NCI-H2196 treated with DMSO at 0.1 percent for 48 hours (cell line): ENCODE measurements at regions not wholly inside any gene's neighbourhood (a gene's known extent, or its start where the extent isn't known, plus 50 kb on each side); places are given as distances from the start of the nearest gene placed in this dataset.
"Not testable (repeated sequence)": the region's sequence is repeated elsewhere in the genome, so short reads cannot be mapped to it uniquely, and the experiment has no call there.

Experiments
- DNase-seq: peaks from one replicate; lab custom pipeline; 2025; ENCODE audit not compliant: unreplicated experiment; lab: John Stamatoyannopoulos, UW

- no peak for DNase-seq
Observed at GRCh38 chr4:66091786-66092185, 421.5 kb upstream of the EPHA5 start.

GRCh38 chr4:66073961-66074360 lies 403.7 kb upstream of the EPHA5 start:
- no peak for DNase-seq

GRCh38 chr4:66071911-66072310 lies 401.6 kb upstream of the EPHA5 start:
- DNase-seq = no peak

- DNase-seq = no peak
Observed at GRCh38 chr4:66062921-66063320, 392.6 kb upstream of the EPHA5 start.

GRCh38 chr4:66062044-66062443 lies 391.8 kb upstream of the EPHA5 start:
- no peak for DNase-seq

GRCh38 chr4:66059556-66059955 lies 389.3 kb upstream of the EPHA5 start:
- DNase-seq = no peak

- no peak for DNase-seq
Observed at GRCh38 chr4:66059136-66059535, 388.8 kb upstream of the EPHA5 start.

GRCh38 chr4:66055999-66056398 lies 385.7 kb upstream of the EPHA5 start:
- no peak for DNase-seq

GRCh38 chr4:66052426-66052825 lies 382.1 kb upstream of the EPHA5 start:
- DNase-seq = no peak

GRCh38 chr4:66048861-66049260 lies 378.6 kb upstream of the EPHA5 start:
- no peak for DNase-seq

GRCh38 chr4:66045913-66046312 lies 375.6 kb upstream of the EPHA5 start:
- DNase-seq = no peak

- DNase-seq = no peak
Observed at GRCh38 chr4:66035701-66036100, 365.4 kb upstream of the EPHA5 start.

GRCh38 chr4:66034671-66035070 lies 364.4 kb upstream of the EPHA5 start:
- peak; percentile 2 for DNase-seq

- no peak for DNase-seq
Observed at GRCh38 chr4:66034262-66034661, 364.0 kb upstream of the EPHA5 start.

- no peak for DNase-seq
Observed at GRCh38 chr4:66032571-66032970, 362.3 kb upstream of the EPHA5 start.

- no peak for DNase-seq
Observed at GRCh38 chr4:66028668-66029067, 358.4 kb upstream of the EPHA5 start.

GRCh38 chr4:66023061-66023460 lies 352.8 kb upstream of the EPHA5 start:
- no peak for DNase-seq

GRCh38 chr4:66017671-66018070 lies 347.4 kb upstream of the EPHA5 start:
- DNase-seq = no peak

GRCh38 chr4:66016240-66016639 lies 346.0 kb upstream of the EPHA5 start:
- no peak for DNase-seq

GRCh38 chr4:66014146-66014765 lies 344.0 kb upstream of the EPHA5 start:
- DNase-seq = no peak

- DNase-seq = no peak
Observed at GRCh38 chr4:66000510-66001117, 330.3 kb upstream of the EPHA5 start.

- no peak for DNase-seq
Observed at GRCh38 chr4:65999518-65999871, 329.2 kb upstream of the EPHA5 start.

- DNase-seq = not testable (repeated sequence)
Observed at GRCh38 chr4:65998807-65999517, 328.7 kb upstream of the EPHA5 start.
